Large intestine (tissue), 3 donors: ENCODE measurements at regions not wholly inside any gene's neighbourhood (a gene's known extent, or its start where the extent isn't known, plus 50 kb on each side); places are given as distances from the start of the nearest gene placed in this dataset.

Source experiments
- DNase-seq, 2 donors: peaks; one replicate each; pipeline versions ENCODE4 v3.0.0 to v3.0.0-alpha.2; 2013
- H3K27ac ChIP-seq: one replicate; pipeline ENCODE4 v1.5.1; 2013; ENCODE audit warnings: low read length
- H3K27me3 ChIP-seq: 2 replicates; pipeline ENCODE4 v1.6.1; 2013; ENCODE audit warnings: low read length; ENCODE audit not compliant: control insufficient read depth, insufficient read depth
- H3K36me3 ChIP-seq: 2 replicates; pipeline ENCODE4 v1.6.1; 2013; ENCODE audit warnings: low read length; ENCODE audit not compliant: control insufficient read depth, insufficient read depth
- H3K4me1 ChIP-seq: one replicate; pipeline ENCODE4 v1.6.1; 2013; ENCODE audit warnings: low read length; ENCODE audit not compliant: control insufficient read depth, insufficient read depth
- H3K4me3 ChIP-seq: one replicate; pipeline ENCODE4 v1.5.1; 2013; ENCODE audit warnings: low read length
- H3K9me3 ChIP-seq: one replicate; pipeline ENCODE4 v1.6.1; 2013; ENCODE audit warnings: mild to moderate bottlenecking, low read depth, low read length, moderate library complexity; ENCODE audit not compliant: control insufficient read depth
- WGBS: methylation state at CpG from one replicate; pipeline ENCODE4 v1.1.5; 2013; ENCODE audit warnings: low lambda C conversion rate; ENCODE audit not compliant: insufficient coverage; 5-methylcytosine and 5-hydroxymethylcytosine counted together

DNA sequence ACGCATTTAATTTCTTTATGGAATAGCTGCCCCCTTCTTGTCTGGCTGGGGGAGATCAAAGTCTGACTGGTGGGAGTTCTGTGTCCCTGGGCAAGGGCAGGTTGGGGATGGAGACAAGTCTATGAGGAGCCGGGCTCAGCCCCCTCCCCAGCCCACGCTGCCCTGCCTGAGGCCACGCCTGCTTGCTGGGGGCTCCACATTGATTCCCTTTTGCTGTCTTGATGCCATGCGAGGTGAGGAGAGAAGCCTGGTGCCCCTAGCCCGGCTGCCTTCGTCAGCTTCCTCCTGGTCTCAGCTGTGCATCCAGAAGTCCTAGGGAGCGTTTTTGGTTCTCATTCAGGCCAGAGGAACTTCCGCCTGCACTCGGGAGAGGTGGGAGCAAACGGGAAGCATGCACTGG is 247.9 kb downstream of the NDUFA10 start:
- no CpG with 5 or more reads among the region's 11 CpGs for WGBS
- DNase-seq: no peak
- Histone ChIP-seq H3K4me3 (no peak overlapping the region), H3K36me3 (no peaks in the 10 kb centered on the region), H3K27me3 (no peaks in the 10 kb centered on the region), H3K4me1 (no peaks in the 10 kb centered on the region), H3K27ac (no peak overlapping the region), H3K9me3 (no peaks in the 10 kb centered on the region)

DNA sequence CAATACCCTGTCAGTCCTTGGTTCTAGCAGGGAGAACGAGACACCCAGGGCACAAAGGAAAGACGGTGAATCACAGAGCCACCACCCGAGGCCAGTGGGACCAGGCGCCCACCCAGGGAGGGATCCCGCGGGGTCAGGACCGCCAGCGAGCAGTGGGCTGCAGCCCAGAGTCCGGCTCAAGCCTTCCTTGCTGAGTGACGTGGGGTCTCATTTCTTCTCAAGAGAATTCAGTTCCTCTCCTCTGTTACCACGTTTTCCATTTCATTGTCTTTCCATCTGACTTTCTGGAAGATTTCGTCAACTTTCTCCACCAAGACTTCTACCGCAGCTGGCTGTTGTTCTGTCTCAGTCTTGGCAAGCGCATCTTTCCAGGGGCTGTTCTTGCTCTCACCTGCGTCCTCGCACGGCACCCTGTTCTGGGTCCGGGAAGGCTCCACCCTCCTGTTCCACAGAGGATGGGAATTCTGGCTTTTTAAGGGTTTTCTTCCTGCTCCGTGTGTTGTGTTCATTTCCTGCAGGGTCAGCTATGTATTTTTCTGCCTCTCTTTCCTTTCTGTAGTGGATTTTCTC is 248.6 kb downstream of the NDUFA10 start:
- H3K36me3 ChIP-seq: no peaks in the 10 kb centered on the region
- no peaks in the 10 kb centered on the region for H3K9me3 ChIP-seq
- no peak for DNase-seq
- H3K4me1 ChIP-seq: no peaks in the 10 kb centered on the region
- H3K27me3 ChIP-seq: no peaks in the 10 kb centered on the region
- H3K27ac ChIP-seq: no peak overlapping the region
- WGBS: 50% methylated on average over 2 of the region's 19 CpGs
- H3K4me3 ChIP-seq: no peak overlapping the region

DNA sequence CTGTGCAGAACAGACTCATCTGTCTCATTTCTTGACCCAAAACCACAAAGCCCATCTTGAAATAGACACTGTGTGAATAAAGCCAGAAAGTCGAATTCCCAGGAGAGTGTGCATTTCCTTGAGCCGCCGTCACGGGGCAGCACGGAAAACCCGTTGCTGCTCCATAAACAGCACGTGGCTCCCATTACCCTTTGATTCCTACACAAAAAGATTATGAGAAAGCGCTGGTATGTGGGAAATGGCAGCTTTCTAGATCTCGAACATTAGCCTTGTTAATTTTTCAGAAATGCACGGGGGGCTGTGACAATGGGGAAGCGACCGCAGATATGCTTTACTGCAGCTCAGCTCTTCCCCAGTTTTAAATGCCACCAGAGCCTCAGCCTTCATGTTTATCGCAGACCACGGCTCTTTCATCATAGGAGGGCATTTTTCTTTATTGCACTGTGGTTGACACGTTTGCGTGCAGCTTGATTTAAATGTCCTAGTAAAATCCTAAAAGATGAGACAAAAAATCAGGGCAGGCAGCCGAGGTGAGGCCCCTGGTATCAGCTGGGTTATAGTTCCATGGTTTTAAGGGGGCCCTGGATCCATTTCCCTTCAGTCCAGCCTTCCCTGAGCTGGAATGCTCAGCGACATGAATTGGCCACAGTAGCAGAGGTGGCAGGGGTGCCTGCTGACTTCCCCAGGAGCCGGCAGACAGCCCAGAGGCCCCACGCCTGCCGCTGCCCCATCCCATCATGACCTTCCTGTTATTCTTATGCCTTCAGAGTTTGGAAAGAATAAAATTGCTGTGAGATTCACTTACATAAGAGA is 249.3 kb downstream of the NDUFA10 start:
- Histone ChIP-seq H3K36me3 (no peaks in the 10 kb centered on the region), H3K27me3 (no peaks in the 10 kb centered on the region), H3K4me3 (no peak overlapping the region), H3K27ac (no peak overlapping the region), H3K9me3 (no peaks in the 10 kb centered on the region), H3K4me1 (no peaks in the 10 kb centered on the region)
- 80% methylated on average over 7 of the region's 21 CpGs for WGBS
- no peak for DNase-seq

DNA sequence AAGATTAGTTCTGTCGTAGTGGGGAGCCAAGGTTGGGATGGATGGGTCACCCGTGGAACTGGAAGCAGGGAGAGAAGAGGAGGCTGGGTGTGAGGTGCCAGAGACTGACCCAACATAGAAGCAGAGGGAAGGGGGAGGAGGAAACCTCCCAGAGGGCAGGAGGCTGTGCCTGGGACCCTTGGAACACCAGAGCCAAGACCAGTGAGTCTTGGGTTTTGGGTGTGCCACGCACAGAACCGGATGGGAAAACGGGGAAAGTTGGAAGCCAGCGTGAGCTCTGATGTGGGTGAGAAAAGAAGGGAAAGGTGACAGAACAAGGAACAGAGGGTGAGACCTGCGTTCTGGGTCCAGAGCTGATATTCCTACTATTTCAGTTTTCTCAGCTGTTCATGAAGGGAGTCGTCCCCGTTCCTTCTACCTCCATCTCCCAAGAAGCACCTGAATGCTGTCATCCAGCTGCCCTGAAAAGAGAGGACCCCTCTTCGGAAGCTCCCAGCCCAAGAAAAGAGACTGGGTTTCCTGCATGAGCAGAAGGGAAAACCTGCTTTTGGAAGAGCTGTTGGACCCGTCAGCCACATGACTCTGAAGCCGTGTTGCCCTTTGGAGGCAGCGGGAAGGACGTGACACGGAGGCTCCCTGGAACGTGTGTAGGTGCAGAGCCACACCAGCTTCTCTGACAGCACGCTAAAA is 250.1 kb downstream of the NDUFA10 start:
- no peaks in the 10 kb centered on the region for H3K27me3 ChIP-seq
- no peaks in the 10 kb centered on the region for H3K9me3 ChIP-seq
- H3K27ac ChIP-seq: no peak overlapping the region
- H3K4me3 ChIP-seq: no peak overlapping the region
- no peaks in the 10 kb centered on the region for H3K4me1 ChIP-seq
- WGBS: 67% methylated on average over 1 of the region's 17 CpGs
- no peaks in the 10 kb centered on the region for H3K36me3 ChIP-seq
- DNase-seq: no peak

DNA sequence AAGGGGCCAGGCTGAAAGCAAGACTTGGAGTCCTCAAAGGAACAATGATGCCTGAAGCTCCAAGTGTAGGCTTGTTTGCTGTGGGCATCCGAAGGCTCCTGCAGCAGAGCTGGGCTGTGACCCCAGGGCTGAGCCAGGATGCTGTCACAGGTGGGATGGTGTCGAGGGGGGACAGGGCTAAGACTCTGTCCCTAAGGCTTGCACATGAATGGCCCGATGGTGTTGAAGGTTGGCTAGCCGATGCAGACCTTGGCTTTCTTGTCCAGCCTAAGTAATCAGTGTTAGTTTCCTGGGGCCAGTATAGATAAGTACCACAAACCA is 251.0 kb downstream of the NDUFA10 start:
- no peak overlapping the region for H3K27ac ChIP-seq
- DNase-seq: no peak
- no peaks in the 10 kb centered on the region for H3K27me3 ChIP-seq
- H3K9me3 ChIP-seq: no peaks in the 10 kb centered on the region
- no peaks in the 10 kb centered on the region for H3K36me3 ChIP-seq
- no peak overlapping the region for H3K4me3 ChIP-seq
- H3K4me1 ChIP-seq: no peaks in the 10 kb centered on the region
- no CpG with 5 or more reads among the region's 4 CpGs for WGBS

DNA sequence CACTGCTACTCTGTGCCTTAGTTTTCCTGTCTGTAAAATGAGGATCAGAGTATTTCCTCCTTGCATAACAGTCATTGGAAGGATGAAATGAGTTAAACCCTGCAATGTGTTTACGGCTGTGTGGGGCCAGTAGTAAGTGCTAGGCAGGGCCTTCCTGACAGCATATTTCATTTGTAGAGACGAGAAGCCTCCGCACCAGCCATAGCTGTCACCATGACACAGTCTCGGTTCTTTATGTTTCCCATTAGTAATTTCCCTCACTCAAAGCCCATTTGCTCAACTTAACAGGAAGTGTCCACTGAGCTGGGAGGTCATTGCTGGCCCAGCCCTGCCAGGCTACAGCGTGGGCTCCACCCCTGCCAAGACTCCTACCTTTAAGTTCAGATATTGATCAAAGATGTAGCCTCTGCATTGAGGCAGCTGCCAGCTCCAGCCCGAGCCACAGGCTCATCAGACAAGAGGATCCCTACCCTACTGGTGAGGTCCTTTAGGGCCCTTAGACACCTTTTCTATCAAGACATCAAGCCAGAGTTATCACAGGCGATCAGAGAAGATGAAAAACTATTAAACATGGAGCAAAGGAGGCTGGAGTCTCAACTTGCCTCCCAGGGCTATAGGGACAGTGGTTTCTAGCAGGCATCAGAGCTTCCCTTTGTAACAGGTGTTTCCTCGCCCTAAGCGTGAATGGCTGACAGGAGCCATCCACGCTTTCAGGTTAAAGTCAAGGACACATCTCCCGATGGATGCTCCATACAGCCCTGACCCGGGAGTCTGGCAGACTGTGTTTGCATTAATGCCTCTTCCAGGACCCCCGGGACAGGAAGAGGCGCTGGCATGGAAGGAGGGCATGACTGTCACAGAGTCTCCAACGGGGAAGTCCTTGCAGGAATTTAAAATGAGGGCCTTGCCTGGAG is 251.7 kb downstream of the NDUFA10 start:
- H3K4me1 ChIP-seq: no peaks in the 10 kb centered on the region
- no peak overlapping the region for H3K27ac ChIP-seq
- no peaks in the 10 kb centered on the region for H3K36me3 ChIP-seq
- no peaks in the 10 kb centered on the region for H3K9me3 ChIP-seq
- WGBS: no CpG with 5 or more reads among the region's 15 CpGs
- H3K4me3 ChIP-seq: no peak overlapping the region
- no peak for DNase-seq
- no peaks in the 10 kb centered on the region for H3K27me3 ChIP-seq

DNA sequence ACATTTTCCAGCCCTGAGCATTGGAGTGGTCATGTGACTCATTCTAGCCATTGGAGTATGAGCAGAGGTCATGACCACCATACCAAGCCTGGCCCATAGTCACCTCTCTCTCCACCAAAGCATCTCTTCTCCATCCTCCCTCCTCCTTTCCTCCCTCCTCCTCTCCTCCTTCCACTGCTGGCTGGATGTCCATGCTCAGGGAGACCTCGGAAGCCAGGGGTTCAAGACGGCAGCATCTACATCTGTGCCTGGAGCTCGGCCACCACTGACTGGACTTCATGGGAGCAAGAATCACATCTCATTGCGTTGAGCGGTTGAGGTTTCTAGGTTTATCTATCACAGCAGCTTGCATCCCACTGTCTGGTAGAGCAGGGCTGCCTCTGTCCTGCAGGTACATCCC is 252.4 kb downstream of the NDUFA10 start:
- Histone ChIP-seq H3K36me3 (no peaks in the 10 kb centered on the region), H3K27me3 (no peaks in the 10 kb centered on the region), H3K4me3 (no peak overlapping the region), H3K9me3 (no peaks in the 10 kb centered on the region), H3K27ac (no peak overlapping the region), H3K4me1 (no peaks in the 10 kb centered on the region)
- no CpG with 5 or more reads among the region's 5 CpGs for whole genome bisulfite sequencing
- DNase-seq: no peak

DNA sequence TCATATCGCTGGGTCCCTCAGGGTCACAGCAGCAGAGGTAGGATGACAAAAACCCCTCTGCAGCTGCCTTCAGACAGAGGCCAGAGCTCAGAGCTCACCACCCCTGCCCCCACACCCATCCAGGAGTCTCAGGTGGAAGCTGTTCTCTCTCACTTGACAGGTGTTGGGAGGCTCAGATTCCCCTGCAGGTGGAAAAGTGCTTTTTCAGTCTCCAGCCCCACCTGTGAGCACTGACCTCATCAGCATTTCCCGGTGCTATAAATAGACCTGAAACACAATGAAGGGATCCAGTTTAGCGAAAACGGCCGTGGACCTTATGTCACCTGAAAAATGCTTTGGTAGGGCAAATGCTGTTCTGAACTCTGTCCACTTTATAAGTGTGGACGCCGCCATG is 254.9 kb downstream of the NDUFA10 start:
- H3K27ac ChIP-seq: no peak overlapping the region
- no peaks in the 10 kb centered on the region for H3K27me3 ChIP-seq
- no peaks in the 10 kb centered on the region for H3K36me3 ChIP-seq
- no CpG with 5 or more reads among the region's 7 CpGs for WGBS
- H3K9me3 ChIP-seq: no peaks in the 10 kb centered on the region
- no peak for DNase-seq
- no peak overlapping the region for H3K4me3 ChIP-seq
- no peaks in the 10 kb centered on the region for H3K4me1 ChIP-seq

DNA sequence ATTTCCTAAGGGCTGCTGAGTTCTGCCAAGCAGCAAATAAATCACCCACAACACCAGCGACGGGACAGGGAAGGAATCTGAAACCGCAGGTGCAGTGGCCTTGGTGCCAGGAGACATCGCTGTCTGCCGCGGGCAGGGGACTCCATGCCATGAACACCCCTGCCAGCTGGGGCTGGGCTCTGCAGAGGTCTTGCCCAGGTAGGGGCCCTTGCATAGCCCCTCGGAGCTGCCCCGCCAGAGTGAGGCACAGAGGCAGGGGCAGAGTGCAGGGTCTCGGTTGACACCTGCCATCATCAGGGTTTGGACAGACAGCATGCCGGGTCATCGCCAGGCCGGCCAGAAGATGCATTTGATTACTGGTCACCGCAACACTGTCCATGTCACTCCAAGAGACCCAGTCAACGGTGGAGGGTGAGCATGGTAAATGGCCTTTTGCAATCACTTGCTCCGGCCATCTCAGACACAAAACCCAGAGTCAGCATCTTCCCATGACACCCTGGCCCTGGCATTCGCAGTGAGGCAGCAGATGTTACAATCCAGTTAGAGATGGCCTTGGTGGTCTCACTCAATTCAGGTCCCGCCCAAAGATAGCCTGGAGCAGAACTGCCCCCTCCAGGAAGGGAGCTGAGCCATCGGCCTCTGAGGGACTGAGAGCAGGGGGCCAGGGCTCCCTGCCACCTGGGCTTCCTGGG is 255.4 kb downstream of the NDUFA10 start:
- Histone ChIP-seq H3K4me3 (no peak overlapping the region), H3K9me3 (no peaks in the 10 kb centered on the region), H3K4me1 (no peaks in the 10 kb centered on the region), H3K27ac (no peak overlapping the region), H3K27me3 (no peaks in the 10 kb centered on the region), H3K36me3 (no peaks in the 10 kb centered on the region)
- no CpG with 5 or more reads among the region's 18 CpGs for WGBS
- no peak for DNase-seq
